GM23338 (cell line): ENCODE measurements at regions not wholly inside any gene's neighbourhood (a gene's known extent, or its start where the extent isn't known, plus 50 kb on each side); places are given as distances from the start of the nearest gene placed in this dataset.

Experiments used
- ATAC-seq: fragments of 200-7000 bp; cut with Tn5 transposase; 3 replicates; pipeline ENCODE4 v1.9.1; 2020
- DNase-seq: peaks from one replicate; pipeline ENCODE4 v3.0.0-alpha.2; 2015; ENCODE audit warnings: low spot score
- H2AFZ ChIP-seq: fragments of 200-600 bp; sonication (generic); 2 replicates; pipeline ENCODE4 v1.8.0; 2016; ENCODE audit warnings: antibody characterized with exemption, mild to moderate bottlenecking, moderate library complexity
- H3F3A ChIP-seq: fragments of 200-600 bp; sonication (generic); replicated peaks from 2 replicates; pipeline ENCODE4 v1.8.0; 2017; ENCODE audit warnings: antibody characterized with exemption, mixed run types, low read depth
- H3K27ac ChIP-seq: fragments of 200-600 bp; sonication (generic); 2 replicates; pipeline ENCODE4 v1.6.1; 2016; ENCODE audit warnings: low read depth
- H3K27me3 ChIP-seq: fragments of 200-600 bp; sonication (generic); 2 replicates; pipeline ENCODE4 v1.8.0; 2016; ENCODE audit warnings: mild to moderate bottlenecking, mixed run types, moderate library complexity; ENCODE audit not compliant: insufficient read depth
- H3K36me3 ChIP-seq: fragments of 200-600 bp; sonication (generic); 2 replicates; pipeline ENCODE4 v1.8.0; 2016; ENCODE audit warnings: mild to moderate bottlenecking; ENCODE audit not compliant: insufficient read depth
- H3K4me1 ChIP-seq: fragments of 200-600 bp; sonication (generic); 2 replicates; pipeline ENCODE4 v1.8.0; 2016; ENCODE audit warnings: mild to moderate bottlenecking, moderate library complexity; ENCODE audit not compliant: insufficient read depth
- H3K4me2 ChIP-seq: fragments of 200-600 bp; sonication (generic); 2 replicates; pipeline ENCODE4 v1.7.1; 2017; ENCODE audit warnings: mixed run types
- H3K4me3 ChIP-seq: fragments of 200-600 bp; sonication (generic); 2 replicates; pipeline ENCODE4 v1.6.1; 2016; ENCODE audit warnings: mixed run types
- H3K79me2 ChIP-seq: fragments of 200-600 bp; sonication (generic); replicated peaks from 2 replicates; pipeline ENCODE4 v1.8.0; 2017; ENCODE audit warnings: mild to moderate bottlenecking; ENCODE audit not compliant: insufficient read depth
- H3K9me2 ChIP-seq: fragments of 200-600 bp; sonication (generic); 2 replicates; pipeline ENCODE4 v1.8.0; 2017; ENCODE audit not compliant: insufficient read depth
- H4K20me1 ChIP-seq: fragments of 200-600 bp; sonication (generic); replicated peaks from 2 replicates; pipeline ENCODE4 v1.8.0; 2017; ENCODE audit warnings: mild to moderate bottlenecking; ENCODE audit not compliant: insufficient read depth
- H3K27ac Mint-ChIP-seq: 2 replicates; pipeline ENCODE4 v1.8.0; 2020; ENCODE audit warnings: inconsistent platforms, mild to moderate bottlenecking, moderate library complexity, mixed read lengths
- H3K27me3 Mint-ChIP-seq: 3 replicates; pipeline ENCODE4 v1.8.0; 2022; ENCODE audit warnings: low read depth, mild to moderate bottlenecking, moderate library complexity, mixed read lengths, inconsistent platforms; ENCODE audit not compliant: insufficient read depth, poor library complexity
- H3K36me3 Mint-ChIP-seq: 3 replicates; pipeline ENCODE4 v1.8.0; 2021; ENCODE audit warnings: low read depth, mild to moderate bottlenecking, inconsistent platforms, moderate library complexity, mixed read lengths
- H3K4me1 Mint-ChIP-seq: 3 replicates; pipeline ENCODE4 v1.8.0; 2020; ENCODE audit warnings: mild to moderate bottlenecking, inconsistent platforms, mixed read lengths
- H3K4me3 Mint-ChIP-seq: 3 replicates; pipeline ENCODE4 v1.8.0; 2021; ENCODE audit warnings: moderate library complexity, mild to moderate bottlenecking, inconsistent platforms, mixed read lengths
- H3K9me3 Mint-ChIP-seq: 3 replicates; pipeline ENCODE4 v1.8.0; 2020; ENCODE audit warnings: moderate library complexity, mild to moderate bottlenecking, inconsistent platforms, mixed read lengths
- CREB1 ChIP-seq: fragments of 250-450 bp; sonication (Bioruptor Pico); IDR thresholded peaks from 2 replicates; pipeline ENCODE4 v1.5.0; 2020; ENCODE audit warnings: low read depth, mild to moderate bottlenecking, moderate library complexity
- CTCF ChIP-seq, 2 experiments: fragments of 200-600 bp in 1 of 2; sonication (generic) in 1 of 2; conservative IDR thresholded peaks; 2 replicates each; pipeline versions ENCODE4 v1.5.1 to v1.6.1; 2016 to 2017; ENCODE audit warnings: antibody characterized with exemption in 2 of 2, low read depth in 2 of 2, mild to moderate bottlenecking in 2 of 2, moderate library complexity in 1 of 2
- EZH2 ChIP-seq: fragments of 200-600 bp; sonication (generic); IDR thresholded peaks from one replicate; pipeline ENCODE4 v1.8.0; 2017; ENCODE audit warnings: antibody characterized with exemption, mild to moderate bottlenecking, low read depth; ENCODE audit not compliant: unreplicated experiment
- JUNB ChIP-seq: IDR thresholded peaks from one replicate; pipeline ENCODE4 v1.6.1; 2016; ENCODE audit warnings: antibody characterized with exemption; ENCODE audit not compliant: unreplicated experiment
- NANOG ChIP-seq: IDR thresholded peaks from 2 replicates; pipeline ENCODE4 v1.6.1; 2016; ENCODE audit warnings: antibody characterized with exemption, borderline replicate concordance
- REST ChIP-seq: IDR thresholded peaks from one replicate; pipeline ENCODE4 v1.6.1; 2018; ENCODE audit warnings: antibody characterized with exemption; ENCODE audit not compliant: unreplicated experiment
- STAT1 ChIP-seq: IDR thresholded peaks from one replicate; pipeline ENCODE4 v1.6.1; 2016; ENCODE audit warnings: antibody characterized with exemption; ENCODE audit not compliant: unreplicated experiment
- ZNF114 ChIP-seq: fragments of 250-450 bp; sonication (Bioruptor Pico); IDR thresholded peaks from 2 replicates; pipeline ENCODE4 v1.5.0; 2020; ENCODE audit warnings: mild to moderate bottlenecking, moderate library complexity
- ZNF331 ChIP-seq: fragments of 250-450 bp; sonication (Bioruptor Pico); IDR thresholded peaks from 2 replicates; pipeline ENCODE4 v1.5.0; 2020; ENCODE audit warnings: low read depth, mild to moderate bottlenecking, moderate library complexity
- ZNF462 ChIP-seq: fragments of 250-450 bp; sonication (Bioruptor Pico); IDR thresholded peaks from 2 replicates; pipeline ENCODE4 v1.5.0; 2020; ENCODE audit warnings: mild to moderate bottlenecking, moderate library complexity

GRCh38 chr1:199084293-199084692 lies 445.5 kb downstream of the PTPRC start:
- Histone ChIP-seq H3K4me3 (no peak overlapping the region), H3K36me3 (no peaks in the 10 kb centered on the region), H4K20me1 (no peaks in the 10 kb centered on the region), H3K4me1 (no peaks in the 10 kb centered on the region), H3K79me2 (no peaks in the 10 kb centered on the region), H3K4me2 (no peak overlapping the region), H3K27ac (no peak overlapping the region), H3K9me2 (no peaks in the 10 kb centered on the region), H2AFZ (no peak overlapping the region; the same call in 1 of the 2 replicates), H3F3A (no peaks in the 10 kb centered on the region), H3K27me3 (no peaks in the 10 kb centered on the region)
- Mint-ChIP-seq H3K36me3 (no peaks in the 10 kb centered on the region), H3K9me3 (no peaks in the 10 kb centered on the region), H3K27ac (peak overlapping the region; percentile 68), H3K27me3 (no peaks in the 10 kb centered on the region), H3K4me3 (no peak overlapping the region), H3K4me1 (peaks cover 2% of the 10 kb centered on the region; the same call in 1 of the 3 replicates)
- ATAC-seq (no peak), DNase-seq (peak; percentile 5)
- no peak for TF ChIP-seq EZH2
- no peak for TF ChIP-seq JUNB
- TF ChIP-seq CREB1 (CRISPR knock-in tag), result no peak
- TF ChIP-seq CTCF (conservative IDR thresholded peaks at IDR 0.05; ENCODE audit: low read depth in 2 of 2), result no peak
- no peak for TF ChIP-seq ZNF114 (CRISPR knock-in tag)
- TF ChIP-seq REST, result no peak
- no peak for TF ChIP-seq STAT1
- TF ChIP-seq ZNF462, result no peak
- no peak for TF ChIP-seq NANOG
- TF ChIP-seq ZNF331 (CRISPR knock-in tag), result no peak
